LNCAP (cell line): ENCODE measurements at regions not wholly inside any gene's neighbourhood (a gene's known extent, or its start where the extent isn't known, plus 50 kb on each side); places are given as distances from the start of the nearest gene placed in this dataset.

Source experiments
- TF ChIP-seq, protein P1 (sequence below): fragments of 450-650 bp; IDR thresholded peaks from 2 replicates; pipeline ENCODE4 v1.5.1; 2017; ENCODE audit warnings: mild to moderate bottlenecking

DNA sequence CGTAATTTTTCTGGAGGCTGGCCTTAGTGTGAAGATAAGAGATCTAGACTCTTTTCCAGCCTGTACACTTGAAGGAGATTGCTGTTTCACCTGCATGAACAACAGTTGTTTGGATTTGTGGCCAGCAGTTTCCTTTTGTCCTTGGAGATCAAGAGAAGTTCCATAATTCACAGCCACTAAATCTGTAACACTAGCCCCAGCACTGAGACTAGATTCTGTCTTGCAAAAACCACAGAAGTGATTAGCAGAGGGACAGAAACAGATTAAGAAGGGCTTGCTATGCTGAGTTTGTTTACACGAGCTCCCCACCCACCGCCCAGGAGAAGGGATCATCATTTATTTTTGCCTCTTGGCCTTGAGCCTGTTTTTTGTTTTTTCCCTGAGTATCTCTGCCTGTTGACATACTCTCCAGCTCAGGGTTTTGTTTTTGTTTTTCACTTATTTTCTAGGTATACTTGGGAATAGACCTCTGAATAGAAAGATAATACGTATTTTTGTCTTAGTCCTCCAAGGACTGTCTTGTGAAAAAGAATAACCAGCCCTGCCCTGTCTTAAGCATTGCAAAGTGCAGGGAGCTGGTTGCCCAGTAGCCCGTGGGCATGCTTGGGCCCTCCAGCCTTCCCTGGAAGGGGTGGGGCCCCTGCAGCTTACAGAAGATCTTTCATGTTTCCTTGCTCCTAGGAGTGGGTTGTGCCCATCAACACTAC, 93.1 kb upstream of the SOX4 start:
- TF ChIP-seq, protein P1, sequence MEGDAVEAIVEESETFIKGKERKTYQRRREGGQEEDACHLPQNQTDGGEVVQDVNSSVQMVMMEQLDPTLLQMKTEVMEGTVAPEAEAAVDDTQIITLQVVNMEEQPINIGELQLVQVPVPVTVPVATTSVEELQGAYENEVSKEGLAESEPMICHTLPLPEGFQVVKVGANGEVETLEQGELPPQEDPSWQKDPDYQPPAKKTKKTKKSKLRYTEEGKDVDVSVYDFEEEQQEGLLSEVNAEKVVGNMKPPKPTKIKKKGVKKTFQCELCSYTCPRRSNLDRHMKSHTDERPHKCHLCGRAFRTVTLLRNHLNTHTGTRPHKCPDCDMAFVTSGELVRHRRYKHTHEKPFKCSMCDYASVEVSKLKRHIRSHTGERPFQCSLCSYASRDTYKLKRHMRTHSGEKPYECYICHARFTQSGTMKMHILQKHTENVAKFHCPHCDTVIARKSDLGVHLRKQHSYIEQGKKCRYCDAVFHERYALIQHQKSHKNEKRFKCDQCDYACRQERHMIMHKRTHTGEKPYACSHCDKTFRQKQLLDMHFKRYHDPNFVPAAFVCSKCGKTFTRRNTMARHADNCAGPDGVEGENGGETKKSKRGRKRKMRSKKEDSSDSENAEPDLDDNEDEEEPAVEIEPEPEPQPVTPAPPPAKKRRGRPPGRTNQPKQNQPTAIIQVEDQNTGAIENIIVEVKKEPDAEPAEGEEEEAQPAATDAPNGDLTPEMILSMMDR = no peak

DNA sequence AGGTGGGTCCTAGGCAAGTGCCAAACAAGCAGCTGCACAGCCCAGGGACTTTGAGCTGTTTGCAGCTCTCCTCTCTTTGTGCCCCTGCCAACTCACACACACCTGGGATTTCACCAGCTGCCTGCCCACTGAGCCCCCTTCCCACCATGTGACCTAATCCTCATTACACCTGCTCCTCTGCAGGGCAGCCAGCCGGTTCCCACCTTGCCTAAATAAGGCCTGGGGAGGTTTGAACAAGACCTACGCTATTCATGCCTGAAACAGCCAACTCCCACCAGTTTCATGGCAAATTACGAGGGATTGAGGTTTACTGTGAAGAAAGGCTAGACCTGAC, 92.6 kb upstream of the SOX4 start:
- TF ChIP-seq, protein P1 = no peak

DNA sequence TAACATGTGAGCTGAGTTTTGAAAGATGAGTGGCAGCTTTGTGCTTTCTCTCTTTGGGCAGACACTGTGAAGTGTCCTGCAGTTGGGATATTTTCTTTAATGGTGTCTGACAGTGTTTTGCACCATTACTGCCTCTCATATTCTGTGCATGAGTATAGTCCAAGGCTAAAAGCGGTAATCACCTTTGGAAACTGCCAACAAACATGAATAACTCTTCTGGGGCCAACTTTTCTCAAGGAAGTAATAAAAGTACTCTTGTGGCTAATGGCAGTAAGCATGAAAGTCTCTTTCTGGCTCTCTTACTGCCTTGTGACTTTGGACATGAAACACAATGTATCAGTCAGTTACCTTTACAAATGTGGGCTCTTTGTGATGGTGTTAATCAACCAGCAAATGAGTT, 91.7 kb upstream of the SOX4 start:
- TF ChIP-seq, protein P1 = no peak

DNA sequence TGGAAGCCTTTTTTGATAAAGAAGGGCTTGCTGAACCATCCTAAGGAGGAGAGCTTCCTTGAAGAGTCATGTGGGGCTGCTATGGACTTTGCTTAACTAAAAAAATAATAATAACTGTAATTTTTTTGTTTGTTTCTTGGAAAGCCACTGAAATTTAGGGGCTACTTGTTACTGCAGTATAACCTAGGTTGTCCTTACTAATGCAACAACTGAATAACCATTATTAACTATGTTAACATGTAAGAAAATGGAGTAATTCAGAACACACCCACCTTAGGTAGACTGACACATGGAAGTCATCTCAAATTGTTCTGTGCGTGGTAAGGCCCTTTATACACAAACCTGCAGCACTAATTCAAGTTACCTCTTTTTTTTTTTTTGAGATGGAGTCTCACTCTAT, 90.9 kb upstream of the SOX4 start:
- TF ChIP-seq, protein P1 = no peak

DNA sequence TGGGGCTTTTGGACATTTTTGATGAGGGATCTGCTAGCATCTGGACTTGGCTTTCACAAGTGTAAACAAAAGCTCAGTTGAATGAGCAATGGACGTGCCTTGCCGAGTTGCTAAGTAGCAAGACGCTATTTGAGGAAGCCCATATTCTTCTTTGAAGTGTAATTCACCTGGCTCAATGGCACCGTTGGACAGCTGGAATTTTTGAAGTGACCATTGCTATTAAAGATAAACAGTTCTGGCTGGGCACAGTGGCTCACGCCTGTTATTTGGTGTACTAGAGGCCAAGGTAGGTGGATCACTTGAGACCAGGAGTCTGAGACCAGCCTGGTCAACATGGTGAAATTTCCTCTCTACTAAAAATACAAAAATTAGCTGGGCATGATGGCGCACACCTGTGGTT, 88.8 kb upstream of the SOX4 start:
- TF ChIP-seq, protein P1 = no peak

DNA sequence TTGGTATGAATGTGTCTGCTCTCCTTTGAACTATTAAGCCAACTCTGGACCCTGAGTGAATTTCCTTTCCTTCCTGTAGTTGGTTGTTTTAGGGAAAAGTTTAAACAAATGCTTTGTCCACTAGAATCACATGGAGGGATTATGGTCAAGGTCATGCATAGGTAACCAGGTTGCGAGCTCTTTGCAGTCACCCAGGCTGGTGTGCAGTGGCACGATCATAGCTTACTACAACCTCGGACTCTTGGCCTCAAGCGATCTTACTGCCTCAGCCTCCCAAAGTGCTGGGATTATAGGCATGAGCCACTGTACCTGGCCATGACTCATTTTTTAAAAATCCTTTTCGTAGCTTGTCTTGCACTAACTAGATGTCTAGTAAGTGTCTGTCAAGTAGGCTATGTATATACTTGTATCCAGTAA, 88.0 kb upstream of the SOX4 start:
- TF ChIP-seq, protein P1 = no peak

DNA sequence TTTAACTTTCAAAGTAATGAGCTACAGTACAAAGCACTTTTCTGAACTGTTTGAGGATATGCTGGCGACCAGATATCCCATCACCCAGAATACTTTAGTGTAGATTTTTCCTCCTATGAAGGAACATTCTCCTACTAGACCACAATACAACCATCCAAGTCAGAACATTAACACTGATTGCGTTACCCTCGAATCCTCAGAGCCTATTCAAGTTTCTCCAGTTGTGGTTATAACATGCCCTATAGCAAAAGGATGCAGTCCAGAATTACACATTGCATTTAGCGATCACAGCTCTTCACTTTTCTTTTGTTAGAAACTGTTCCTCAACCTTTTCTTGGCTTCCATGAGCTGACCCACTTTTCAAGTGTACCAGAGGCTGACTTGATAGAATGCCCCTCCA, 87.4 kb upstream of the SOX4 start:
- TF ChIP-seq, protein P1 = no peak

DNA sequence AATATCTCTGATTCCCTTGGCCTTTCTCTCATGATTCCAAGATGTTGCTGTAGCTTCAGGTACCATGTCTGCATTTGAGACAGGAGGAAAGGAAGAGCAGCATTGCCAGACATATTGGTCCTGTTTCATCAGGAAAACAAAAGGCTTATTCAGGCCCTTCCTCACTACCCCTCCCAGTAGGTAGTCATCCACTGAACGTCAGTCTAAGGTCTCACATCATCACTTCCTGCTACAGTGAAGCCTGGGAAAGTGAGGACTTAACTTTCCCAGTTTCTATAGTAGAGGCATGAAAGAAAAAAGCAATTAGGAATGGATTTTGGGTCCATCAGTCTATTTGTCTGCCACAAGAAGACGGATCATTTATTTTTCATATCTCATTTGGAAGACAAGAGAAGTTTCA, 85.7 kb upstream of the SOX4 start:
- TF ChIP-seq, protein P1 = no peak
